ENCODE measurements at regions not wholly inside any gene's neighbourhood (a gene's known extent, or its start where the extent isn't known, plus 50 kb on each side); places are given as distances from the start of the nearest gene placed in this dataset.

- Histone ChIP-seq H3K36me3 (ENCODE audit: insufficient read depth in 1 of 2, low read depth in 1 of 2) (no peaks in the 10 kb centered on the region), H3K27me3 (ENCODE audit: insufficient read depth in 3 of 3, low read length in 2 of 3) (peaks cover 0 to 7% (median 3%) of the 10 kb centered on the region in 3 donors), H3K4me1 (no peaks in the 10 kb centered on the region), H3K4me3 (no peak overlapping the region), H3K9me3 (no peaks in the 10 kb centered on the region), H3K27ac (no peak overlapping the region)
- no peak for DNase-seq
- 33 to 45% (median 40%) methylated on average over 21 of the region's 21 CpGs for WGBS, 3 donors
- intact Hi-C loops (cut with DNase I), result no loop called here
- no peak for ATAC-seq
- no peak for TF ChIP-seq CTCF (IDR thresholded peaks at IDR 0.05)
These were observed 412.3 kb downstream of the BRD1 start for GRCh38 chr22:49415151-49415951.

- H3K4me1 ChIP-seq, result no peaks in the 10 kb centered on the region
- intact Hi-C loops (cut with DNase I), result no loop called here
- ATAC-seq (no peak), DNase-seq (no peak)
- TF ChIP-seq CTCF (IDR thresholded peaks at IDR 0.05), result no peak
- H3K36me3 ChIP-seq (ENCODE audit: insufficient read depth in 1 of 2, low read depth in 1 of 2), result no peaks in the 10 kb centered on the region
- WGBS, 3 donors, result 65 to 79% (median 65%) methylated on average over 9 of the region's 9 CpGs
- H3K27me3 ChIP-seq (ENCODE audit: insufficient read depth in 3 of 3, low read length in 2 of 3), result peaks cover 0 to 7% (median 3%) of the 10 kb centered on the region in 3 donors
- no peaks in the 10 kb centered on the region for H3K9me3 ChIP-seq
- no peak overlapping the region for H3K4me3 ChIP-seq
- H3K27ac ChIP-seq, result no peak overlapping the region
These were observed 414.1 kb downstream of the BRD1 start for GRCh38 chr22:49413551-49413950.

GRCh38 chr22:49413146-49413545 is 414.5 kb downstream of the BRD1 start:
- Histone ChIP-seq H3K27ac (no peak overlapping the region), H3K27me3 (ENCODE audit: insufficient read depth in 3 of 3, low read length in 2 of 3) (peaks cover 0 to 7% (median 3%) of the 10 kb centered on the region in 3 donors), H3K9me3 (no peaks in the 10 kb centered on the region), H3K4me3 (no peak overlapping the region), H3K36me3 (ENCODE audit: insufficient read depth in 1 of 2, low read depth in 1 of 2) (no peaks in the 10 kb centered on the region), H3K4me1 (no peaks in the 10 kb centered on the region)
- TF ChIP-seq CTCF (IDR thresholded peaks at IDR 0.05), result no peak
- intact Hi-C loops (cut with DNase I), result no loop called here
- no peak for DNase-seq
- WGBS, 3 donors, result 74 to 83% (median 79%) methylated on average over 8 of the region's 8 CpGs
- no peak for ATAC-seq

GRCh38 chr22:49412236-49412635 is 415.4 kb downstream of the BRD1 start:
- Histone ChIP-seq H3K36me3 (ENCODE audit: insufficient read depth in 1 of 2, low read depth in 1 of 2) (no peaks in the 10 kb centered on the region), H3K4me1 (no peaks in the 10 kb centered on the region), H3K9me3 (no peaks in the 10 kb centered on the region), H3K27ac (no peak overlapping the region), H3K4me3 (no peak overlapping the region), H3K27me3 (ENCODE audit: insufficient read depth in 3 of 3, low read length in 2 of 3) (peaks cover 0 to 7% (median 3%) of the 10 kb centered on the region in 3 donors)
- intact Hi-C loops (cut with DNase I), result no loop called here
- DNase-seq, result no peak
- ATAC-seq, result no peak
- 78 to 86% (median 83%) methylated on average over 13 of the region's 13 CpGs for WGBS, 3 donors
- no peak for TF ChIP-seq CTCF (IDR thresholded peaks at IDR 0.05)

- no peaks in the 10 kb centered on the region for H3K9me3 ChIP-seq
- intact Hi-C loops (cut with DNase I), result no loop called here
- no peak overlapping the region for H3K27ac ChIP-seq
- no peaks in the 10 kb centered on the region for H3K36me3 ChIP-seq (ENCODE audit: insufficient read depth in 1 of 2, low read depth in 1 of 2)
- DNase-seq (no peak), ATAC-seq (no peak)
- 72 to 79% (median 75%) methylated on average over 6 of the region's 6 CpGs for WGBS, 3 donors
- no peak overlapping the region for H3K4me3 ChIP-seq
- TF ChIP-seq CTCF (IDR thresholded peaks at IDR 0.05), result no peak
- H3K27me3 ChIP-seq (ENCODE audit: insufficient read depth in 3 of 3, low read length in 2 of 3), result peaks cover 0 to 7% (median 4%) of the 10 kb centered on the region in 3 donors
- H3K4me1 ChIP-seq, result no peaks in the 10 kb centered on the region
These were observed 416.4 kb downstream of the BRD1 start for GRCh38 chr22:49411236-49411635.

Measured in psoas muscle (tissue), 7 donors.